GM19452 (cell line): ENCODE measurements at regions not wholly inside any gene's neighbourhood (a gene's known extent, or its start where the extent isn't known, plus 50 kb on each side); places are given as distances from the start of the nearest gene placed in this dataset.
"Not testable (repeated sequence)": the region's sequence is repeated elsewhere in the genome, so short reads cannot be mapped to it uniquely, and the experiment has no call there.

ENCODE experiments used
- ATAC-seq: cut with Tn5 transposase; IDR thresholded peaks from one replicate; pipeline ENCODE4 v1.9.1; 2021; ENCODE audit not compliant: unreplicated experiment

DNA sequence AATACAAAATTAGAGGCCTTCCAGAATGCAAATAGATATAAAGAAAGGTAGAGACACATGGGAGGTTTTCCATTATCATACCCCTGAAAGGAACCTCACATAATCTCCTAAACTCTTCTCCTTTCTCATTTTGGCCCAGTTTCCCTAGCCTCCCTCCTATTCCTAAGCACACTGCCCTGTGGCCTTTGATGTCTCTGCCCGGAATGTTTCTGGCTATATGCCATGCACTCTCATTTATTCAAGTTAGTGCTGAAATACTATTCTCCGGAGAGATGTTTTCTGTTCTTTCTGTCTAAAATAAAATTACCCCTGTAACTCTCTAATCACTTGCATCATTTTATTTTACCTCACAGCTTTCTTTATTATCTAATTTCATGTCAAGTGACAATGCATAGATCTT, 1287.7 kb downstream of the SLITRK5 start:
- no peak for ATAC-seq

DNA sequence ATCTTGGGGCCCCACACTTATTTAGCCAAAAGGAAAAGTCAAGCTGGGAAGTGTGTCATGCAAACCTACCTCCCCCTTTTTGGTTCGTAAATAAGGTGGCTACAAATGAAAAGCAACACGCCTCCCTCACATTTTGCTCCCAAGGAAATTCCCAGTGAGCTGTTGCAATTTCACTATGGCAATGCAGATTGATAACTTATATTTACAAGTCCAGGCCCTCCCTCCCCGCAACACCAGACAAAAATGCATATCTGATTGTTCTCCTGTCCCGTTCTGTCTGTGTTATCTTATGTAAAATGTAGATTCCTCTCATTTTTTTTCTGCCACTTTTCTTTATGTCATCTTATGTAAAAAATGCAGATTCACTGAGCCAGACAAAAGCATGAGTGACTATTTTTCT, 1305.3 kb downstream of the SLITRK5 start:
- ATAC-seq = no peak

DNA sequence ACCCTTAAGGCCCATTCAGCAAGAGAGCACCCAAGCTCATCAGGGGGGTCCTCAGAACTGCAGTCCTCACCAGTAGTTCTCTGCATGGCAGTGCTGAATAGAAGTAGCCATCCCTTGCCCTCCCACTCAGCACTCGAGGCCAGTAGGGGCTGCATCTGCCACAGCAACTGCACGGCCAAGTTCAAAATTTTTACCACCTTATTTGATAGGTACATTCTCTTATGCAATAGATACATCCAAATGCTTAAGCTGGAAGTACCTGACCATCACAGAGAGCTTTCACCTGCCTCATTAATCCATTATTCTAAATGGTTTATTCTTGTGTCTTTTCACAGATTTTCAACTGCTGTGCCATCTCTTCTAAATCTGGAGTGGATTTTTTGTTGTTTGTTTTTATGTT, 1307.4 kb downstream of the SLITRK5 start:
- no peak for ATAC-seq

DNA sequence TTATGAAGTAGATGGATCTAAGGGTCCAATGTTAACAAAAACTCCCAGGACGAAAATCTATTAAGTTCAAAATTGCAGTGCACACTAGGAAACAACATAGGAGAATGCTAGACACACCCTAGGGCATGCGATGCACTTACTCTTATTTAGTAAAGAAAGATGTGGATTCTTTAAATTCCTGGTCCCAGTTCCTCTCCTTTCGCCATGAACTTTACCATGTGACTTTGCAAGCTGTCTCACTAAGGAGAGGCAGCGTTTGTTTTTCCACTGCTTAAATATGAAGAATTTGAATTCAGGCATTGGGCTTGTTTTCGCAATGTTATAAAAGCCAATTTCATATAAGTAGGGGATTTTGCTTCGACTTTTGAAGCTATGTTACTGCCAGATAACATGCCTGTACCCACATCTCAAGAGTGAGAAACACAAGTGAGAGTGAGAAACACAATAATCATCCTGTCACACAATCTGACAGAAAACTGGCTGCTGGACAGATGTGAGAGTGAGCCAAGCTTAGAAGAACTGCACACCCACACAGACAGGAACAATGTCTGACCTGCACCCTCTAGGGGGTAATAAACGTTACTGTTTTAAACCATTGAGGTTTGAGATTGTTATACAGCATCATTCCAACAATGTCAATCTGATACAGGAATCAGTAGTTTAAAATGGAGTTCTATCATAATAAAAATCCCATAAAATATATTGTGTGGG, 1308.4 kb downstream of the SLITRK5 start:
- ATAC-seq = peak; percentile 68

DNA sequence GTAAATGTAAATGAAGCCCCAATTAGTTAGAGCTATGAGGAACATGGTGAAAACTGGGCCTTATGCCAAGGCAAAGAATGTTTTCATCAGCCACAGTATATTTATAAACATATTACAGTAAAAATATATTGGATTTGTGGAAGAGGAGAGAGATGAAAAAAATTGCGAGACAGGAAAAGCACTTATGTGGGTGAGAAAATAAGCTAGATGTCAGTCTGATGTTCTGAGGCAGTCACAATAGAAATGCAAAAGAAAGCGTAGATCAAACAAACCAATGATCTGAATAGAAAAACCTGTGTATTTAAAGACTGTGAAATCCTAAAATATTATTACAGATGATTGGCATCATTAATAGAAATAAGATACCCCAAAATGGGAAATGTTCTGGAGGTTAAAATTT, 1332.5 kb downstream of the SLITRK5 start:
- no peak for ATAC-seq

DNA sequence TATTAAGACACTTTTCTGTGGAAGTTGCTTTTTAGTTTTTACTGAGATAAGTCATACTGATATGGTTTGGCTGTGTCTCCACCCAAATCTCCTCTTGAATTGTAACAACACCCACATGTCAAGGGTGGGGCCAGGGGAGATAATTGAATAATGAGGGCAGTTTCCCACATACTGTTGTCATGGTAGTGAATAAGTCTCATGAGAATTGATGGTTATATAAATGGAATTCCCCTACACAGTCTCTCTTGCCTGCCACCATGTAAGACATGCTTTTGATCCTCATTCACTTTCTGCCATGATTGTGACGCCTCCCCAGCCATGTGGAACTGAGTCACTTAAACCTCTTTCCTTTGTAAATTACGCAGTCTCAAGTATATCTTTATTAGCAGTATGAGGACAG, 1340.4 kb downstream of the SLITRK5 start:
- ATAC-seq = no peak

DNA sequence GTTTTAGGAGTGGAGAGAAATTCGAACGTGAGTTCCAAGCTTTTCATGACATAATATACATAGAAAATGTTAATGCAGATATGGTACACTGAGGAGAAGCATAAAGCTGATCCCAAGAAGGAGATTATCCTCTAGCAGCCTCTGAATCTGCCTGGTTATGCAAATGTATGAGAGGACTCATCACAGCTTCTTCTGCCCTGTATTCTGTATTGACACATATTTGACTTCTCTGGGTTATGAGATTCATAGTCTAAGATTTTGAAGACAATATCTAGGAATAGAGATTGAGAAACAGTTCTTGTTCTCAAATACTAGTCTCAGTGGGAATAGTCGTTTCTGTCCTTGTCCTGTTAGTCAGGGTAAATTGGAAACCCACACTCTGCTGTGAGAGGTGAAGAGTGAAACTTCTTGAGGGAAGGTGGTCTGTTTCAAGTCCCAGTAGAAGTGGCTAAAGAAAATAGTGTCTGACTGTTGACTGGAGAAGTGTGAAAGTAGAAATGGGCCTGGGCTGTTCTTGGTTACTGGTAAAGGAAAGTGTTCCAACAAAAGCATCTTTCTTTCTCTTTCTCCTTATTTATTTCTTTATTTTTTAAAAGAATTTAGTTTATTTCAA, 1356.6 kb downstream of the SLITRK5 start:
- ATAC-seq = no peak

DNA sequence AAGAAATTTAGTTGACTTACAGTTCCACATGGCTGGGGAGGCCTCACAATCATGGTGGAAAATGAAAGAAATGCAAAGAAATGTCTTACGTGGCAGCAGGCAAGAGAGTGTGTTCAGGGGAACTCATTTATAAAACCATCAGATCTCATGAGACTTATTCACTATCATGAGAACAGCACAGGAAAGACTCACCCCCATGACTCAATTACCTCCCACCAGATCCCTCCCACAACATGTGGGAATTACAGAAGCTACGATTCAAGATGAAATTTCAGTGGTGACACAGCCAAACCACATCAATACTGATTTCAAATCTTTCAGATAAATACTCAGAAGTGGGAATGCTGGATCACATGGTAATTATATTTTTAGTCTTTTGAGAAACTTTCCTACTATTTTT, 1357.9 kb downstream of the SLITRK5 start:
- no peak for ATAC-seq

DNA sequence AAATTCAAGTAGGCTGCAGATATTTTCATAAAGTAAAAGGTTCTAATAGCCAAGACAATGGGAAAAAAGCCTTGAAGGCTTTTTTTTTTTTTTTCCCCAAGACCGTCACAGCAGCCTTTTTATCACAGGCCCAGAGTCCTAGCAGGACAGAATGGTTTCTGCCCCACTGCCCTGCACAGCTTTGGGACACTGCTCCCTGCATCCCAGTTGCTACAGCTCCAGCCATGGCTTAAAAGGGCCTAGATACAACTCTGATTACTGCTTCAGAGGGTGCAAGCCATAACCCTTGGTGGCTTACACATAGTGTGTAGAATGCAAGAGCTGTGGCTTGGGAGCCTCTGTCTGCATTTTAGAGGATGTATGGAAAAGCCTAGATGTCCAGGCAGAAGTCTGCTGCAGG, 1362.8 kb downstream of the SLITRK5 start:
- ATAC-seq = no peak

DNA sequence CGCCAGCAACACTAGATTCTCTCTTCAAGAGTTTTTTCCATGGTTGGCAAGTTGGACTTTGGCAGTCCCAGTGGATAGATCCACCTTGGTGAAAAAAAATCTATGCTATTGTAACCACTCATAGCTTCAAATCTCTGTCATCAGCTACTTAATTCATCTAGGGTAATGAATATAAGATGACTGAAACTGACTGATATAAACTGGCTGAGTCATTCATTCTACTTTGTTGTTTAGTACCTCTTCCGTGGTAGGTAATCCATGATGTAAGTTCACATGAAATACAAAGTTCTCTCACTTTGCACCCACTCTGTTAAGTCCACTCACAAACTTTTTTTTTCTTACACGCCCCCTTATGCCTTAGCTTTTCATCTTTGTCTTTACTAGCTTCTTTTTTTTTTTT, 1381.5 kb downstream of the SLITRK5 start:
- ATAC-seq = no peak

DNA sequence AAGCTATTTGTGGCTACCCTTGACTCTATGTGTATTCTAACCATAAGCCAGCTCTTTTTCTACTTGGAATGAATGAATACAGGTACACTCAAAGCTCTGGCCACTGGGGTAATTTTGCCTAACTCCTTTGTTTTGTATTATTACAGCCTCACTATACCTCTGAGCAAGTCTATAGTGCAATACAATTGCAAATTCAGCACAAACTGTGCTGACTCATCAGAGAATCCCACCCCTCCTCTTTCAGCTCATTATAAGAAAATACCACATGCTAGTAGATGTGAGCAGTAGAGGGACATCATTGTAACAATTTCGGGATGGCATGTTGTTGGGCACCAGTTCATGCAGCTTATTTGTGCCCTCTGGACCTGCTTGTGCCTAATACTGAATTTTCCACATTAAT, 1382.2 kb downstream of the SLITRK5 start:
- ATAC-seq = no peak

DNA sequence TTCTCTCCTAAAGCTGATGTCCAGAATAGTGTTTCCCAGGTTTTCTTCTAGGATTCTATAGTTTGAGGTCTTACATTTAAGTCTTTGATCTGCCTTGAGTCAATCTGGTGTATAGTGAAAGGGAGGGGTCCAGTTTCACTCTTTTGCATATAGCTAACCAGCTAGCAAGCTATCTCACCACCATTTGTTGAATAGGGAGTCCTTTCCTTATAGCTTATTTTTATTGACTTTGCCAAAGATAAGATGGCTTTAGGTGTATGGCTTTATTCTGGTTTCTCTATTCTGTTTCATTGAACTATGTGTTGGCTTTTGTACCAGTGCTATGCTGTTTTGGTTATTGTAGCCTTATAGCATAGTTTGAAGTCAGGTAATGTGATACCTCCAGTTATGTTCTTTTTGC, 1386.1 kb downstream of the SLITRK5 start:
- no peak for ATAC-seq

DNA sequence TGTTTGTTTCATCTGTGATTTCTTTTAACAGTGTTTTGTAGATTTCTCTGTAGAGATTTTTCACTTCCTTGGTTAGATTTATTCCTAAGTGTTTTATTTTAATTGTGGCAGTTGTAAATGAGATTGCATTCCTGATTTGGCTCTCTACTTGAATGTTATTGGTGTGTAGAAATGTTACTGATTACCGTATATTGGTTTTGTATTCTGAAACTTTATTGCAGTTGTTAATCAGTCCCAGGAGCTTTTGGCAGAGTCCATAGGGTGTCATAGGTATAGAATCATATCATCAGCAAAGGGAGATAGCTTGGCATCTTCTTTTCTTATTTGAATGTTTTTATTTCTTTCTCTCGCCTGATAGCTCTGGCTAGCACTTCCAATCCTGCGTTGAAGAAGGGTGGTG, 1386.7 kb downstream of the SLITRK5 start:
- ATAC-seq = no peak

DNA sequence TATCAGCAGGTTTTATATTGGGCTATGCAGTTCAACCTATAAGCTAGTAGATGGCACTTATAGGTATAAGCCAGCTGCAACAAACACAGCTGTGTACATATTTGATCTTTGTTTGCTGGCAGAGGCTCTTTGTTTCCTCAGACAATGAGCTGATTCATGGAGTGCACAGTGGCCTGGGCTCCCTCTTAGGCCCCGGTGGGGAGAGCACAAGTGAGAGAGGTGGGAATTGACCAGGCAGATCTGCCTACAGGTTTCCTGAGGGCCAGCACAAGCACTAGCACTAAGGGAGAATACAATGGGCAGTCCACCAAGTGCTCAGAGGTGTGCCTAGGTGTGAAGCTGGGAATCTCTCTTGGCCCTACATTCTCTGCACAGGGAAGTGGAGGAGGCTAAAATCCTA, 1390.7 kb downstream of the SLITRK5 start:
- no peak for ATAC-seq

DNA sequence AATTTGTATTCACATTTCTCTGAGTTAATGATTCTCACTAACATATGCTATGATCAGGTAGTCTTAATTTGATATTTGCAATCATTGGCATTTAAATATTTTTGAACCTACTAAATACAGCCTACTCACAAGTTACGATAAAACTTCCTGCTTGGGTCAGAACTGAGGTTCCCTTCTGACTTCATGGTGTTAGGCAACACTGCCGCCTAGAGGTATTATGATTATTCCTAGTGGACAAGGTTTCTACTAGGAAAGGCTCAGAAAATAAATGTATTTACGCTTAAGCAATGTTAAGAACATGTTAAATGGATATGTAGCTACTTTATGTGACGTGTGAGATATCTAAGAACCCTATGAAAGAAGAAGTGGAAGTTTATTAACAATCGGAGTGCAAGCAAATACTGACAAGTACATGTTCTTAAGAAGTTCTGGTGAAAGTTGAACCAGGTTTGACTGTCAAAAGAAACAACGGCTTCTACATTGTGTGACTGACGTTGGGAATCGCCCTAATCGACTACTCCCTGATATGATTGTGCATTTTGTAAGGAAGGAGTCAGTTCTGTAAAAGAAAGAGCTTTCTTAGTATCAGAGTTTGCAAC, 1395.8 kb downstream of the SLITRK5 start:
- ATAC-seq = peak; percentile 65

DNA sequence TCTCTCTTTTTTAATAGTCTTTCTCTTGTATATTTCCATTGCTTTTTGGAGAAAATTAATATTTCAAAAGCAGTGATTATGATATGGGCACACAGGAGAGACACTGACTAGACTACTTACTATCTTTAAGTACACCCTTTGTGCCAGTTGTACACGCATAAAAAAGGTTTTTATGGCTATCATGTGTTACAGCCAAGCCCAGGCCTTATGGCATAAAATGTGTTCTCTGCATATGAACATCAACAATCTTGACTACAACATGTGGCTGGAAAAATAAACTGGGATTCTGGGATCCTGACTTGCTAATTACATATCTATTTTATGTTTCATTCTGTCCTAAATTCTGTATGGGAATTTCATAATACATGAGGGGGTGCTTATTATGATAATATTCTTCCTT, 1401.8 kb downstream of the SLITRK5 start:
- ATAC-seq = no peak

DNA sequence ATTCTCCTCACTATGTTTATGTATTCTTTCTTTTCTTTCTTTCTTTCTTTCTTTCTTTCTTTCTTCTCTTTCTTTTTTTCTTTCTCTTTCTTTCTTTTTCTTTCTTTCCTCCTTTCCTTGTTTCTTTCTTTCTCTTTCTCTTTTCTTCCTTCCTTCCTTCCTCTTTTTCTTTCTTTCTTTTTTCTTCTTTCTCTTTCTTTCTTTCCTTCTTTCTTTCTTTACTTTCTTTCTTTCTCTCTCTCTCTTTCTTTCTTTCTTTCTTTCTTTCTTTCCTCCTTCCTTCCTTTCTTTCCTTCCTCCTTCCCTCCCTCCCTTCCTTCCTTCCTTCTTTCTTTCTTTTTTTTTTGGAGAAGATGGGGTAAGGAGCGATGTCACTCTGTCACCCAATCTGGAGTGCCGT, 1405.5 kb downstream of the SLITRK5 start:
- ATAC-seq = no peak

DNA sequence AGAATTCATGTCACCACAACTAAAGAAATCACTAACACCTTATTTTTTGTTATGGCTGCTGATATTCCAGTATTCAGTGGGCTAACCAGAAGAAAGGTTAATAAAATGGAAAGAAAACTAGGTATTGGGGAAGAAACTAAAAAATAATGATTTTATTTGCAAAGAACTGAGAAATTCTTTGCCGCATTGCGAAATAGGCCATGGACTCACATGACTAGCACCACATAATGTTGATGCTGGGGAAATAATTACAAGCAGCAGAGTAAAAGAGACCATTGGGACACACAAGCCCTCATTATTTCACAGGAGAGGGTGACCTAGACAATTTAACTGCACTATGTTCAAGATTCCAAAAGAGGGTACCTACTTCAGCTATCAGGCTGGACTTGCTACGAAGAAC, 1411.5 kb downstream of the SLITRK5 start:
- no peak for ATAC-seq

DNA sequence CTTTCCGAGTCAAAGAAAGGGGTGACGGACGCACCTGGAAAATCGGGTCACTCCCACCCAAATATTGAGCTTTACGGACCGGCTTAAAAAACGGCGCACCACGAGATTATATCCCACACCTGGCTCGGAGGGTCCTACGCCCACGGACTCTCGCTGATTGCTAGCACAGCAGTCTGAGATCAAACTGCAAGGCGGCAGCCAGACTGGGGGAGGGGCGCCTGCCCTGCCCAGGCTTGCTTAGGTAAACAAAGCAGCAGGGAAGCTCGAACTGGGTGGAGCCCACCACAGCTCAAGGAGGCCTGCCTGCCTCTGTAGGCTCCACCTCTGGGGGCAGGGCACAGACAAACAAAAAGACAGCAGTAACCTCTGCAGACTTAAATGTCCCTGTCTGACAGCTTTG, 1416.9 kb downstream of the SLITRK5 start:
- ATAC-seq = not testable (repeated sequence)

DNA sequence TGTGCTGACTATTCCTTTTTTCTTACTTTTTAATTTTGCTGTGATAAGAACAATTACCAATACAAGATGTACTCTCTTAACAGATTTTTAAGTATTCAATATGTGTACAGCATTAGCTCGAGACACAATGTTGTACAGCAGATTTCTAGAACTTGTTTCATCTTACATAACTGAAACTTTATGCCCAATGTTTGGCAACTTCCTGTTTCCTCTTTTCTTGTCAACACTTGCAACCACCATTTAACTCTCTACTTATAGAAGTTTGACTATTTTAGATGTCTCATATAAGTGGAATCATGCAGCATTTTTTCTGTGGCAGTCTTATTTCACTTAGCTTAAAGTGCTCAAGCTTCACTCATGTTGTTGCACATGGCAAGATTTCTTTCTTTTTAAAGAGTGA, 1426.8 kb downstream of the SLITRK5 start:
- ATAC-seq = no peak

DNA sequence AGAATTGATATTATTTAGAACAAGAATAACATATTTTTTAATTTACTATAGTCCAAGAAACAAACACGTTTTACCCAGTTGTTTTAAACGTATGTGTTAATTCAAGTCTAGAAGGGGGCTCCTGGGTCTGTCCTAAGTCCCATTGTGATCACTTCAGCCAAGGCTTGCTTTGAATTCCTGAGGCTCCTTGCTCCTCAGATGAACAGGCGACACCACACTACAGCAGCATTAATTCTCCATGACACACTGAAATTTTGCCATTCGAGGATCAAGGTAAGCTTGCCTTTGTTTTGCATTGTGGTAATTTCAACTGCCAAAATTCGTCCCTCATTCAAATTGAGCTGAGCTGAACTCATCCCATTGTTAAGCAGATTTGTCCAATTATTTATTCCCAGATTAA, 1442.6 kb downstream of the SLITRK5 start:
- ATAC-seq = no peak

DNA sequence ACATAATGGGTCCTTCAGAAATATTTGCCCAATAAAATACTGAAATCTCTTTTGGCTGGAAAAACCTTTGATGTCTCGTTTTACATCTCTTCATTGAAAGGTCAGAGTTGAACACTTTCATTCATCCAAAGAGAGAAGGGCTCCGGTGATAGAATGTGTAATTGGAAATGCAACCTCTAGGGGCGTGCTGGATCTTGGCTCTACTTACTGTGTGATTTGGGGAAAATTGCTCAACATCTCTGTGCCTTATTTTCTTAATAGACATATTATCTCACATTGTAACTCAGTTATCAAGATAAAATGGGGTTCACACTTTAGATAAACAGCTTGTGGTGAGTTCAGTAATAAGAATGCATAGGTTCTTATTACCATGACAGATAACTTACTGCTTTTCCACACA, 1444.1 kb downstream of the SLITRK5 start:
- ATAC-seq = no peak

DNA sequence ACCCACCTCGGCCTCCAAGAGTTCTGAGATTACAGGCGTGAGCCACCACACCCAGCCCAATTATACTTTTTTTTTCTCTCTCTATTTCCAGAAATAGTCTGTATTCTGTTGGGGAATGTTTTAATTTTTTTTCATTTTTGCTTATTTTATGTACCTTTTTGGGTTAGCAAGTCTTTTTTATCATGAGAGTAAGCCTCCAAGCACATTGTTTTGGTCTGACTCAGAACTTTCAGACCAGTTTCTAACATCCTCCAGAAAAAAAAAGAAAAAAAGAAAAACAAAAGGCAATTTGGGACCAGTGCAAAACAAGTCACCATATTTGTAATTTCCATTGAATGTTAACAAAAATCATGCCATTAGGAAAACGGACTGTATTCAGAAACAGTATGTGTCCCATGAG, 1465.5 kb downstream of the SLITRK5 start:
- no peak for ATAC-seq
